ENCODE measurements at regions not wholly inside any gene's neighbourhood (a gene's known extent, or its start where the extent isn't known, plus 50 kb on each side); places are given as distances from the start of the nearest gene placed in this dataset.

DNA sequence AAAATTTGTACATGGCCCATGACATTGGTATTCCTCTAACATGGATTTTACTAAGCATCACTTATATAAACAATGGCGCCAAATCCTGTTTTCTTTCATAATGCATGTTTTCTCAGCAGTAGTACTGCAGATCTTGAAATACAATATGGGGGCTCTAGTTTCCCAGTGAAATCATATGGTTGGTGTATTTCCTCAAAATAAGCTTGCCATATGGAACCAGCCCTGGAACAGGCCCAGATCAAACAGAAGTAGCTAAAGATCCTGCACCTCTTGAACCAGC lies 163.9 kb downstream of the ZNF608 start:
- Histone ChIP-seq H3K27ac (ENCODE audit: control insufficient read depth, insufficient read depth, low read length) (no peak overlapping the region), H3K27me3 (ENCODE audit: control insufficient read depth, extremely low read depth, insufficient read depth, low read length) (no peaks in the 10 kb centered on the region), H3K4me3 (ENCODE audit: control insufficient read depth in 2 of 3, extremely low read depth in 1 of 3, insufficient read depth in 2 of 3, low read depth in 1 of 3, low read length in 3 of 3) (no peak overlapping the region), H3K9ac (ENCODE audit: control insufficient read depth, extremely low read depth, insufficient read depth, low read length) (no peak overlapping the region), H4K20me1 (ENCODE audit: control insufficient read depth, extremely low read depth, insufficient read depth, low read length) (no peaks in the 10 kb centered on the region), H3K9me1 (ENCODE audit: control insufficient read depth, extremely low read depth, insufficient read depth, low read length) (no peaks in the 10 kb centered on the region), H3K4me1 (ENCODE audit: control insufficient read depth, extremely low read depth, insufficient read depth, low read length) (peaks cover 4% of the 10 kb centered on the region), H3K9me3 (ENCODE audit: control insufficient read depth, low read depth, low read length) (no peaks in the 10 kb centered on the region), H3K4me2 (ENCODE audit: control insufficient read depth, extremely low read depth, insufficient read depth, low read depth, low read length) (no peak overlapping the region), H3K79me2 (ENCODE audit: control insufficient read depth, insufficient read depth, low read length) (no peaks in the 10 kb centered on the region), H2AFZ (ENCODE audit: control insufficient read depth, low read length) (no peak overlapping the region), H3K36me3 (ENCODE audit: control insufficient read depth in 2 of 2, extremely low read depth in 1 of 2, insufficient read depth in 2 of 2, low read length in 2 of 2) (no peaks in the 10 kb centered on the region)
- DNase-seq (ENCODE audit: low read depth, low spot score) (no peak), FAIRE-seq (no peak)
- TF ChIP-seq CTCF (optimal IDR thresholded peaks at IDR 0.05 in 1 of 3, IDR thresholded peaks at IDR 0.05 in 1 of 3, conservative IDR thresholded peaks at IDR 0.05 in 1 of 3; ENCODE audit: extremely low read depth in 1 of 3, insufficient read depth in 2 of 3, low read length in 3 of 3) (no peak), EZH2 (IDR thresholded peaks at IDR 0.05; ENCODE audit: low read length) (no peak)
- dilution Hi-C loops (cut with MboI; ENCODE audit: extremely low pct_ligation_motif_present, low sequenced_read_pairs), result no loop called here

GRCh38 chr5:124581738-124582560 lies 164.5 kb downstream of the ZNF608 start:
- Histone ChIP-seq H3K9me3 (ENCODE audit: control insufficient read depth, low read depth, low read length) (no peaks in the 10 kb centered on the region), H3K4me2 (ENCODE audit: control insufficient read depth, extremely low read depth, insufficient read depth, low read depth, low read length) (no peak overlapping the region), H3K27ac (ENCODE audit: control insufficient read depth, insufficient read depth, low read length) (no peak overlapping the region), H4K20me1 (ENCODE audit: control insufficient read depth, extremely low read depth, insufficient read depth, low read length) (no peaks in the 10 kb centered on the region), H3K4me1 (ENCODE audit: control insufficient read depth, extremely low read depth, insufficient read depth, low read length) (peaks cover 4% of the 10 kb centered on the region), H3K27me3 (ENCODE audit: control insufficient read depth, extremely low read depth, insufficient read depth, low read length) (no peaks in the 10 kb centered on the region), H3K79me2 (ENCODE audit: control insufficient read depth, insufficient read depth, low read length) (no peaks in the 10 kb centered on the region), H3K36me3 (ENCODE audit: control insufficient read depth in 2 of 2, extremely low read depth in 1 of 2, insufficient read depth in 2 of 2, low read length in 2 of 2) (no peaks in the 10 kb centered on the region), H3K9me1 (ENCODE audit: control insufficient read depth, extremely low read depth, insufficient read depth, low read length) (no peaks in the 10 kb centered on the region), H3K9ac (ENCODE audit: control insufficient read depth, extremely low read depth, insufficient read depth, low read length) (no peak overlapping the region), H2AFZ (ENCODE audit: control insufficient read depth, low read length) (no peak overlapping the region), H3K4me3 (ENCODE audit: control insufficient read depth in 2 of 3, extremely low read depth in 1 of 3, insufficient read depth in 2 of 3, low read depth in 1 of 3, low read length in 3 of 3) (no peak overlapping the region)
- DNase-seq (ENCODE audit: low read depth, low spot score) (no peak), FAIRE-seq (no peak)
- dilution Hi-C loops (cut with MboI; ENCODE audit: extremely low pct_ligation_motif_present, low sequenced_read_pairs), result no loop called here
- TF ChIP-seq EZH2 (IDR thresholded peaks at IDR 0.05; ENCODE audit: low read length) (no peak), CTCF (optimal IDR thresholded peaks at IDR 0.05 in 1 of 3, IDR thresholded peaks at IDR 0.05 in 1 of 3, conservative IDR thresholded peaks at IDR 0.05 in 1 of 3; ENCODE audit: extremely low read depth in 1 of 3, insufficient read depth in 2 of 3, low read length in 3 of 3) (no peak)

Measured in keratinocyte (primary cell).